ENCODE measurements at regions not wholly inside any gene's neighbourhood (a gene's known extent, or its start where the extent isn't known, plus 50 kb on each side); places are given as distances from the start of the nearest gene placed in this dataset.

DNA sequence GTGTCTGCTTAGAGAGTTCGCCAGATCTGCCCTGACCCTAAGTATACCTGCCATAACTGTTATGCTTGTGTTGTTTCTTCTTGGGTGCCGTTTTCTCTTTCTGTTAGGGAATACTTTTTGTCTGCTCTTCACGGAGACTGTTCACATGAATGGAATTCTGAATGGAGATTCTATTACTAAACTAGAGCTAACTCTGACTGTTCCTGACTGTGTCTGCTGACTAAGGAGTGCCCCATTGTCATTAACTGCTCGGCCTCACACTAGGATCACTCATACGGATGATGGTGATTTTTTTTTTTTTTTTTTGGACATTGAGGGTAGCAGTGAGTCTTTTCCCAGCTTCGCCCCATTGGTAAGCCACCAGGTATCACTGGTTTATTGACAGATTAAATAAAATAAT, 104.8 kb upstream of the SLC8A1 start:
- TF ChIP-seq POLR2AphosphoS5 (IDR thresholded peaks at IDR 0.05) = no peak
- TF ChIP-seq, protein P1, sequence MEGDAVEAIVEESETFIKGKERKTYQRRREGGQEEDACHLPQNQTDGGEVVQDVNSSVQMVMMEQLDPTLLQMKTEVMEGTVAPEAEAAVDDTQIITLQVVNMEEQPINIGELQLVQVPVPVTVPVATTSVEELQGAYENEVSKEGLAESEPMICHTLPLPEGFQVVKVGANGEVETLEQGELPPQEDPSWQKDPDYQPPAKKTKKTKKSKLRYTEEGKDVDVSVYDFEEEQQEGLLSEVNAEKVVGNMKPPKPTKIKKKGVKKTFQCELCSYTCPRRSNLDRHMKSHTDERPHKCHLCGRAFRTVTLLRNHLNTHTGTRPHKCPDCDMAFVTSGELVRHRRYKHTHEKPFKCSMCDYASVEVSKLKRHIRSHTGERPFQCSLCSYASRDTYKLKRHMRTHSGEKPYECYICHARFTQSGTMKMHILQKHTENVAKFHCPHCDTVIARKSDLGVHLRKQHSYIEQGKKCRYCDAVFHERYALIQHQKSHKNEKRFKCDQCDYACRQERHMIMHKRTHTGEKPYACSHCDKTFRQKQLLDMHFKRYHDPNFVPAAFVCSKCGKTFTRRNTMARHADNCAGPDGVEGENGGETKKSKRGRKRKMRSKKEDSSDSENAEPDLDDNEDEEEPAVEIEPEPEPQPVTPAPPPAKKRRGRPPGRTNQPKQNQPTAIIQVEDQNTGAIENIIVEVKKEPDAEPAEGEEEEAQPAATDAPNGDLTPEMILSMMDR (IDR thresholded peaks at IDR 0.05 in 8 of 11, conservative IDR thresholded peaks at IDR 0.05 in 3 of 11) = no peak
- H3K9me3 ChIP-seq = no peaks in the 10 kb centered on the region
- 88 to 95% (median 92%) methylated on average over 6 of the region's 6 CpGs for WGBS, 5 donors
- peaks cover 0 to 8% (median 0%) of the 10 kb centered on the region in 6 donors for H3K4me1 ChIP-seq
- no peak for DNase-seq
- no peaks in the 10 kb centered on the region for H3K36me3 ChIP-seq
- H3K27ac ChIP-seq = no peak overlapping the region
- no peak overlapping the region for H3K4me3 ChIP-seq
- no peaks in the 10 kb centered on the region for H3K27me3 ChIP-seq (replicated peaks in 1 of 7)
- intact Hi-C loops (cut with DNase I; ENCODE audit: low total_unique reads) = loop anchor here (5.0 kb wide), 1 partner anchor 644 kb away; no protein-coding TSS in a partner anchor

DNA sequence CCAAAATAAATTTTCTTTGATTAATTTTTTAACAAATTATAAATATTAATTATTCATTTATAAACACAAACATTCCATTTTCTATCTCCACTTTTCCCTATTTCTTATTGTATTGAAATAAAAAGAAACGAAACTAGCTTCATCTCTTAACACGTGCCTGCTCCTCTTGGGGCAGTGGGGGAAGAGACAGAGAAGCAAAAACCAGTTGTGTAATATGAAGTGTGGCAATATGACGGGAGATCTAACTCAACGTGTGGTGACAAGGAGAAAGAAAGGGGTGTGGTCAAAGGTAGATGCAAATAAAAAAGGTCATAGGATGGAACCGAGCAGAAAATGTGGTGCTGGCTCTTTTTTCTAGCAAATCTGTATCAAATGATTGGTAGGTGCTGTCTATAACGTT, 106.9 kb upstream of the SLC8A1 start:
- 57 to 85% (median 66%) methylated on average over 6 of the region's 6 CpGs for WGBS, 5 donors
- intact Hi-C loops (cut with DNase I; ENCODE audit: low total_unique reads) = loop anchor here (5.0 kb wide), 1 partner anchor 646 kb away; no protein-coding TSS in a partner anchor
- Histone ChIP-seq H3K27ac (peak overlapping the region in 2 of 8 donors; percentile 36 to 66), H3K36me3 (no peaks in the 10 kb centered on the region), H3K27me3 (replicated peaks in 1 of 7) (no peaks in the 10 kb centered on the region), H3K4me3 (no peak overlapping the region), H3K9me3 (no peaks in the 10 kb centered on the region), H3K4me1 (peaks cover 0 to 8% (median 0%) of the 10 kb centered on the region in 6 donors)
- TF ChIP-seq, protein P1 (IDR thresholded peaks at IDR 0.05 in 8 of 11, conservative IDR thresholded peaks at IDR 0.05 in 3 of 11) = no peak
- TF ChIP-seq POLR2AphosphoS5 (IDR thresholded peaks at IDR 0.05) = peak in 1 of 3 donors; percentile 40
- no peak for DNase-seq

DNA sequence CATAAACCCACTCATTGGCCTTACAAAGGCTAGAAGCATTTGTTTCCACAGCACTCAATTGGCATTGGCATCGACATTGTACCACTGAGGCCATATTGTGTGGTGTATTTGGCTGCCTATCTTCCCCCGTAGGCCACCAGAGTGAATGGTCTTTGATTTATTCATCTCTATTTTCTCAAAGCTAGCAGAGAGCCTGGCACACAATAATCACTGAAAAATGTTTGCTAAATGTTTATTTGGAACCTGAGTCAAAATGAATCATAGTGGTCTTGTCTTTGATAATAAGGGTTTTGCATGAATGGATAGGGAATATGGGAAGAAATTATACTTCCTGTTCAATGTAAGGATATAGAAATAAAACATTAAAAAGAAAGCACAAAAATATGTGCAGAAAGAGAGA, 107.3 kb upstream of the SLC8A1 start:
- Histone ChIP-seq H3K27ac (peak overlapping the region in 2 of 8 donors; percentile 36 to 66), H3K4me1 (peaks cover 0 to 8% (median 0%) of the 10 kb centered on the region in 6 donors), H3K4me3 (no peak overlapping the region), H3K27me3 (replicated peaks in 1 of 7) (no peaks in the 10 kb centered on the region), H3K9me3 (no peaks in the 10 kb centered on the region), H3K36me3 (no peaks in the 10 kb centered on the region)
- TF ChIP-seq POLR2A (IDR thresholded peaks at IDR 0.05) = no peak
- no peak for TF ChIP-seq POLR2AphosphoS5 (IDR thresholded peaks at IDR 0.05)
- TF ChIP-seq, protein P1 (IDR thresholded peaks at IDR 0.05 in 8 of 11, conservative IDR thresholded peaks at IDR 0.05 in 3 of 11) = no peak
- intact Hi-C loops (cut with DNase I; ENCODE audit: low total_unique reads) = loop anchor here (5.0 kb wide), 1 partner anchor 647 kb away; no protein-coding TSS in a partner anchor
- DNase-seq = no peak
- WGBS, 5 donors = 90 to 94% (median 93%) methylated on average over 2 of the region's 2 CpGs

DNA sequence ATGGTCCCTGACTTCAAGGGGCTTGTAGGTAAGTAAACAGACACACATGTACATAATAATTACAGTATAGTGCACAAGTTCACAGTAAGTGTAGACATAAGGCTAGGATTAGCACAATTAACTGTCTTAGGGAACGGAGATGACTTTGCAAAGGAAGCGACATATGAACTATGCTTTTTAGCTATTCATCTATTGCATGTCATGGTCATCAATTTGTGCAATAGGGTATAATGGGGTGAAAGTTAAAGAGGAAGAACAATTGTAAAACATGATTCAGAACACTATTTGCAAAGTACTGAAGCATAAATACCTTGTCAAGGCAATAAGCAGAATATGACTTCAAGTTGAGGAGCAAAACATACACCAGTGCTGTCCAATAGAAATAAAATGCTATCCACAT, 112.3 kb upstream of the SLC8A1 start:
- Histone ChIP-seq H3K9me3 (no peaks in the 10 kb centered on the region), H3K36me3 (no peaks in the 10 kb centered on the region), H3K27ac (no peak overlapping the region), H3K27me3 (replicated peaks in 1 of 7) (no peaks in the 10 kb centered on the region), H3K4me1 (no peaks in the 10 kb centered on the region), H3K4me3 (no peak overlapping the region)
- intact Hi-C loops (cut with DNase I; ENCODE audit: low total_unique reads) = no loop called here
- 22 to 83% (median 50%) methylated on average over 2 of the region's 2 CpGs for WGBS, 5 donors
- DNase-seq = no peak
- no peak for TF ChIP-seq POLR2AphosphoS5 (IDR thresholded peaks at IDR 0.05)
- TF ChIP-seq, protein P1 (IDR thresholded peaks at IDR 0.05 in 8 of 11, conservative IDR thresholded peaks at IDR 0.05 in 3 of 11) = no peak
- no peak for TF ChIP-seq POLR2A (IDR thresholded peaks at IDR 0.05)
